HG03442 (cell line): ENCODE measurements at regions not wholly inside any gene's neighbourhood (a gene's known extent, or its start where the extent isn't known, plus 50 kb on each side); places are given as distances from the start of the nearest gene placed in this dataset.
"Not testable (repeated sequence)": the region's sequence is repeated elsewhere in the genome, so short reads cannot be mapped to it uniquely, and the experiment has no call there.

Source experiments
- ATAC-seq: cut with Tn5 transposase; IDR thresholded peaks from one replicate; pipeline ENCODE4 v1.9.1; 2021; ENCODE audit warnings: mild to moderate bottlenecking, moderate library complexity; ENCODE audit not compliant: unreplicated experiment

- ATAC-seq = not testable (repeated sequence)
These were observed 57.4 kb upstream of the NUTM2D start for GRCh38 chr10:87300163-87300562.

- peak; percentile 89 for ATAC-seq
These were observed 56.0 kb upstream of the NUTM2D start for GRCh38 chr10:87301466-87302115.

GRCh38 chr10:87302132-87302531, 55.4 kb upstream of the NUTM2D start:
- not testable (repeated sequence) for ATAC-seq

GRCh38 chr10:87303707-87304106, 53.8 kb upstream of the NUTM2D start:
- ATAC-seq = not testable (repeated sequence)

- not testable (repeated sequence) for ATAC-seq
These were observed 50.9 kb upstream of the NUTM2D start for GRCh38 chr10:87306681-87307080.
